ENCODE measurements at regions not wholly inside any gene's neighbourhood (a gene's known extent, or its start where the extent isn't known, plus 50 kb on each side); places are given as distances from the start of the nearest gene placed in this dataset.
"Not testable (repeated sequence)": the region's sequence is repeated elsewhere in the genome, so short reads cannot be mapped to it uniquely, and the experiment has no call there.

DNA sequence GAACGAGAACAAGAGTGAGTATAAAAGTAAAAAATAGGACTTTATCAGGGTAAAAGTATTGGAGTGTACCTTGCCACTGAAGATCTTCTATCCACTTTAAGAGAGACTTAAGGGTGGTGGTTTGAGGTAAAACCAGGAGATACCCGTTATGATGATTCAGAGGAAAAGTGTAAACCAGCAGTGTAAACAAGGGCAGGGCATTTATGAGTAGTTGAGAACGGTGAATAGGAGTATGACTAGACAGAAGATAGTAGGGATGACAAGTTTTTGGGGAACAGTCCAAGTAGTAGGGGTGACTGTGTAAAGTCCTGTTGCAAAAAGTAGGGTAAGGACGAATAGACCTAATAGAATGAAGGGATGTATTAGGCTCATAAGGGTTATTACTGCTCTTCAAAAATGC lies 131.5 kb upstream of the VANGL1 start:
- TF ChIP-seq, protein P1, sequence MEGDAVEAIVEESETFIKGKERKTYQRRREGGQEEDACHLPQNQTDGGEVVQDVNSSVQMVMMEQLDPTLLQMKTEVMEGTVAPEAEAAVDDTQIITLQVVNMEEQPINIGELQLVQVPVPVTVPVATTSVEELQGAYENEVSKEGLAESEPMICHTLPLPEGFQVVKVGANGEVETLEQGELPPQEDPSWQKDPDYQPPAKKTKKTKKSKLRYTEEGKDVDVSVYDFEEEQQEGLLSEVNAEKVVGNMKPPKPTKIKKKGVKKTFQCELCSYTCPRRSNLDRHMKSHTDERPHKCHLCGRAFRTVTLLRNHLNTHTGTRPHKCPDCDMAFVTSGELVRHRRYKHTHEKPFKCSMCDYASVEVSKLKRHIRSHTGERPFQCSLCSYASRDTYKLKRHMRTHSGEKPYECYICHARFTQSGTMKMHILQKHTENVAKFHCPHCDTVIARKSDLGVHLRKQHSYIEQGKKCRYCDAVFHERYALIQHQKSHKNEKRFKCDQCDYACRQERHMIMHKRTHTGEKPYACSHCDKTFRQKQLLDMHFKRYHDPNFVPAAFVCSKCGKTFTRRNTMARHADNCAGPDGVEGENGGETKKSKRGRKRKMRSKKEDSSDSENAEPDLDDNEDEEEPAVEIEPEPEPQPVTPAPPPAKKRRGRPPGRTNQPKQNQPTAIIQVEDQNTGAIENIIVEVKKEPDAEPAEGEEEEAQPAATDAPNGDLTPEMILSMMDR (IDR thresholded peaks at IDR 0.05; ENCODE audit: low read depth, low read length): not testable (repeated sequence)
- not testable (repeated sequence) for TF ChIP-seq EZH2phosphoT487 (IDR thresholded peaks at IDR 0.05; ENCODE audit: low read depth)
